SK-N-SH treated with all-trans-retinoic acid at 6 μM for 48 hours (cell line): ENCODE measurements at regions not wholly inside any gene's neighbourhood (a gene's known extent, or its start where the extent isn't known, plus 50 kb on each side); places are given as distances from the start of the nearest gene placed in this dataset.

Experiments used
- ATAC-seq: fragments of 200-7000 bp; cut with Tn5 transposase; 3 replicates; pipeline ENCODE4 v1.9.1; 2020; ENCODE audit warnings: mild to moderate bottlenecking, moderate library complexity
- BACH2 ChIP-seq: fragments of 250-450 bp; sonication (Bioruptor Pico); IDR thresholded peaks from 2 replicates; pipeline ENCODE4 v1.9.0; 2021; ENCODE audit warnings: mild to moderate bottlenecking, borderline replicate concordance
- CSRNP3 ChIP-seq: fragments of 250-450 bp; sonication (Bioruptor Pico); IDR thresholded peaks from 2 replicates; pipeline ENCODE4 v1.5.1; 2021; ENCODE audit warnings: mild to moderate bottlenecking, moderate library complexity
- ESRRG ChIP-seq: fragments of 250-450 bp; sonication (Bioruptor Pico); IDR thresholded peaks from 2 replicates; pipeline ENCODE4 v1.6.1; 2021; ENCODE audit warnings: mild to moderate bottlenecking
- GLIS3 ChIP-seq: fragments of 250-450 bp; sonication (Bioruptor Pico); IDR thresholded peaks from 2 replicates; pipeline ENCODE4 v1.5.0; 2020; ENCODE audit warnings: mild to moderate bottlenecking, moderate library complexity
- OSR1 ChIP-seq: fragments of 250-450 bp; sonication (Bioruptor Pico); IDR thresholded peaks from 2 replicates; pipeline ENCODE4 v1.8.0; 2022; ENCODE audit warnings: moderate library complexity, mild to moderate bottlenecking, inconsistent platforms
- POU6F1 ChIP-seq: fragments of 250-450 bp; sonication (Bioruptor Pico); IDR thresholded peaks from 2 replicates; pipeline ENCODE4 v1.8.0; 2021; ENCODE audit warnings: low read depth, mild to moderate bottlenecking, moderate library complexity, borderline replicate concordance
- PPARA ChIP-seq: fragments of 250-450 bp; sonication (Bioruptor Pico); IDR thresholded peaks from 2 replicates; pipeline ENCODE4 v1.5.0; 2020; ENCODE audit warnings: mild to moderate bottlenecking, borderline replicate concordance
- RARB ChIP-seq: fragments of 250-450 bp; sonication (Bioruptor Pico); IDR thresholded peaks from 2 replicates; pipeline ENCODE4 v1.8.0; 2021; ENCODE audit warnings: mild to moderate bottlenecking, moderate library complexity
- TOX ChIP-seq: fragments of 250-450 bp; sonication (Bioruptor Pico); IDR thresholded peaks from 2 replicates; pipeline ENCODE4 v1.8.0; 2021; ENCODE audit warnings: mild to moderate bottlenecking, moderate library complexity, borderline replicate concordance
- ZC3H10 ChIP-seq: fragments of 250-450 bp; sonication (Bioruptor Pico); IDR thresholded peaks from 2 replicates; pipeline ENCODE4 v1.5.1; 2021; ENCODE audit warnings: mild to moderate bottlenecking, moderate library complexity
- ZNF565 ChIP-seq: fragments of 450-650 bp; formaldehyde crosslinking; conservative IDR thresholded peaks from 2 replicates; pipeline ENCODE4 v1.5.0; 2020; ENCODE audit warnings: low read depth, mild to moderate bottlenecking, moderate library complexity
- ZNF70 ChIP-seq: fragments of 450-650 bp; formaldehyde crosslinking; IDR thresholded peaks from 2 replicates; pipeline ENCODE4 v1.5.0; 2020; ENCODE audit warnings: mild to moderate bottlenecking, moderate library complexity
- ZNF8 ChIP-seq: fragments of 450-650 bp; formaldehyde crosslinking; IDR thresholded peaks from 2 replicates; pipeline ENCODE4 v1.5.0; 2020; ENCODE audit warnings: mild to moderate bottlenecking, moderate library complexity
- TF ChIP-seq, protein P1 (sequence below): fragments of 250-450 bp; sonication (Bioruptor Pico); IDR thresholded peaks from 2 replicates; pipeline ENCODE4 v1.8.0; 2020; ENCODE audit warnings: mild to moderate bottlenecking, moderate library complexity, borderline replicate concordance
- TF ChIP-seq, protein P2 (sequence below): fragments of 250-450 bp; sonication (Bioruptor Pico); IDR thresholded peaks from 2 replicates; pipeline ENCODE4 v1.5.1; 2020; ENCODE audit warnings: low read depth, mild to moderate bottlenecking, moderate library complexity
- TF ChIP-seq, protein P3 (sequence below): fragments of 250-450 bp; sonication (Bioruptor Pico); IDR thresholded peaks from 2 replicates; pipeline ENCODE4 v1.5.0; 2020; ENCODE audit warnings: mild to moderate bottlenecking, moderate library complexity

DNA sequence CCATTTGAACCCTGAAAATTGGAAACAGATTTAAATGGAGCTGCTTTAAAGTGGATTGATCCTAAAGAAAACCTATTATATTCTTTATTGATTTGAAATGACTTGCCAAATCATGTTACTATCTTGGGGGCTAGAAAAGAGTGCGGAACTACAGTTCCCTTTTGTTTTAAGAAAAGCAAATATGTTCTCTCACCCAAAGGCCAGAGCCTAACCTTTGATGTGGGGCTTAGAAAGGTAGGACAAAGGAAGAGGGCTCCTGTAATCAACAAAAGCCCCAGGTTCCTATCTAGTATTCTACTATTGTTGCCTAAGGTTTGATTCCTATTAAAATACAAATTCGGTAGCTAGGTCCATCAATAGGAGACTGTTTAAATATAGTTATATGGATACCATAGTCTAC lies 100.8 kb upstream of the BEND6 start:
- no peak for TF ChIP-seq ZC3H10
- no peak for ATAC-seq

DNA sequence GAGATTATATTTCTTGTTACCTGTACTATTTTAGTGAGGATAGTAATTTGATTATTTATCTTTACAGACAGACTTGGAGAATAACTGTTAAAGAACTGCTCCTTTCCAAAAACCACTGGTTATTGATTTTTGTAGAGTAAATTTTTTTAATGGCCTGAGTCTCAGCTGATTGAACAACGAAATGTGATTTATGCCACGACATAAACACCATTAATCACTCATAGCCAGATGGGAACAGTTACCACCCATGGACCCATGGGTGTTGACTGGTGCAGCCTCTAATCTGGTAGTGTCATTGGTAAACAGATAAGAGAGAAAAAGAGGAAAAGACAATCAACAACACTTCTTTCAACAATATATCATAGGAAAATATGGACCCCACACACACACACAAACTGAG lies 101.4 kb upstream of the BEND6 start:
- no peak for TF ChIP-seq ZC3H10
- no peak for TF ChIP-seq TOX (CRISPR knock-in tag)
- TF ChIP-seq GLIS3, result no peak
- no peak for TF ChIP-seq ZNF70 (CRISPR knock-in tag)
- no peak for TF ChIP-seq OSR1 (CRISPR knock-in tag)
- TF ChIP-seq ZNF8 (CRISPR knock-in tag), result no peak
- TF ChIP-seq RARB (CRISPR knock-in tag), result no peak
- TF ChIP-seq, protein P1, sequence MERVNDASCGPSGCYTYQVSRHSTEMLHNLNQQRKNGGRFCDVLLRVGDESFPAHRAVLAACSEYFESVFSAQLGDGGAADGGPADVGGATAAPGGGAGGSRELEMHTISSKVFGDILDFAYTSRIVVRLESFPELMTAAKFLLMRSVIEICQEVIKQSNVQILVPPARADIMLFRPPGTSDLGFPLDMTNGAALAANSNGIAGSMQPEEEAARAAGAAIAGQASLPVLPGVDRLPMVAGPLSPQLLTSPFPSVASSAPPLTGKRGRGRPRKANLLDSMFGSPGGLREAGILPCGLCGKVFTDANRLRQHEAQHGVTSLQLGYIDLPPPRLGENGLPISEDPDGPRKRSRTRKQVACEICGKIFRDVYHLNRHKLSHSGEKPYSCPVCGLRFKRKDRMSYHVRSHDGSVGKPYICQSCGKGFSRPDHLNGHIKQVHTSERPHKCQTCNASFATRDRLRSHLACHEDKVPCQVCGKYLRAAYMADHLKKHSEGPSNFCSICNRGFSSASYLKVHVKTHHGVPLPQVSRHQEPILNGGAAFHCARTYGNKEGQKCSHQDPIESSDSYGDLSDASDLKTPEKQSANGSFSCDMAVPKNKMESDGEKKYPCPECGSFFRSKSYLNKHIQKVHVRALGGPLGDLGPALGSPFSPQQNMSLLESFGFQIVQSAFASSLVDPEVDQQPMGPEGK (CRISPR knock-in tag), result no peak
- TF ChIP-seq BACH2 (CRISPR knock-in tag), result no peak
- no peak for TF ChIP-seq PPARA (CRISPR knock-in tag)
- TF ChIP-seq POU6F1, result no peak
- no peak for TF ChIP-seq ESRRG
- no peak for TF ChIP-seq ZNF565 (CRISPR knock-in tag)
- no peak for ATAC-seq

DNA sequence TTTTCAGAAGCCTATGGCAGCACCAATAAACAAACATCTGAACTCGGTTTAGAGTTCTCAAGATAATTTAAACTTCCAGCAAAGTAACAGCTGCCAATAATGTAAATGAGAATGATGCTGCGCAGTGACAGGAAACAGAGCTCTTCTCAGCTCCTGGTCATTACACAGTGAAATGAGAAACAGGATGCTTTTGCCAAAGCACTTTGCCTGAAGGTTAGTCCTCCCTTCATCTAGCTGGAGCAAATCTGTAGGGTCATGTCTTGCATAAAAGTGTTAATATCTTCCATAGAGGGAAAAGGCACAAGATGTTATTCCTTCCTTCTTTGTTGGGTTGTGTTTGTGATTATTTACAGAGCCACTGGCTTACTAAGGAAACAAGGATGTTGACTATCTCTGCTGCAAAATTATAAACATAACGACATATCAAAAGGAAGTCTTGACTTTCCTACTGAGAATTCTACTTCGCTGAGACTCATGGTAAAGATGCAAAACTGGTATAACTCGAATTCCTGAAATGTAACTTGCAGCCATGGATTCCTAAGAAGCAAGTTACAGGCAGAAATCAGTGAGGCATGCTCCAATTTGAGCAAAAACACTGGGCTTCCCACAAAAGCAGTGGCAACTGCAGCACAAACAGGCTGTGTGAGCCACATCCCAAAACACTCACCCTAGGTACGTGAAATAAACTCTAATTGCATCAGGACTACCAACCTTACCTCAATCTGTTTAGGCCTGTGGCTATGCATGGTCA lies 102.5 kb upstream of the BEND6 start:
- TF ChIP-seq, protein P2, sequence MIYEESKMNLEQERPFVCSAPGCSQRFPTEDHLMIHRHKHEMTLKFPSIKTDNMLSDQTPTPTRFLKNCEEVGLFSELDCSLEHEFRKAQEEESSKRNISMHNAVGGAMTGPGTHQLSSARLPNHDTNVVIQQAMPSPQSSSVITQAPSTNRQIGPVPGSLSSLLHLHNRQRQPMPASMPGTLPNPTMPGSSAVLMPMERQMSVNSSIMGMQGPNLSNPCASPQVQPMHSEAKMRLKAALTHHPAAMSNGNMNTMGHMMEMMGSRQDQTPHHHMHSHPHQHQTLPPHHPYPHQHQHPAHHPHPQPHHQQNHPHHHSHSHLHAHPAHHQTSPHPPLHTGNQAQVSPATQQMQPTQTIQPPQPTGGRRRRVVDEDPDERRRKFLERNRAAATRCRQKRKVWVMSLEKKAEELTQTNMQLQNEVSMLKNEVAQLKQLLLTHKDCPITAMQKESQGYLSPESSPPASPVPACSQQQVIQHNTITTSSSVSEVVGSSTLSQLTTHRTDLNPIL (CRISPR knock-in tag), result no peak
- TF ChIP-seq RARB (CRISPR knock-in tag), result no peak
- TF ChIP-seq ZNF8 (CRISPR knock-in tag), result no peak
- no peak for TF ChIP-seq PPARA (CRISPR knock-in tag)
- TF ChIP-seq, protein P3, sequence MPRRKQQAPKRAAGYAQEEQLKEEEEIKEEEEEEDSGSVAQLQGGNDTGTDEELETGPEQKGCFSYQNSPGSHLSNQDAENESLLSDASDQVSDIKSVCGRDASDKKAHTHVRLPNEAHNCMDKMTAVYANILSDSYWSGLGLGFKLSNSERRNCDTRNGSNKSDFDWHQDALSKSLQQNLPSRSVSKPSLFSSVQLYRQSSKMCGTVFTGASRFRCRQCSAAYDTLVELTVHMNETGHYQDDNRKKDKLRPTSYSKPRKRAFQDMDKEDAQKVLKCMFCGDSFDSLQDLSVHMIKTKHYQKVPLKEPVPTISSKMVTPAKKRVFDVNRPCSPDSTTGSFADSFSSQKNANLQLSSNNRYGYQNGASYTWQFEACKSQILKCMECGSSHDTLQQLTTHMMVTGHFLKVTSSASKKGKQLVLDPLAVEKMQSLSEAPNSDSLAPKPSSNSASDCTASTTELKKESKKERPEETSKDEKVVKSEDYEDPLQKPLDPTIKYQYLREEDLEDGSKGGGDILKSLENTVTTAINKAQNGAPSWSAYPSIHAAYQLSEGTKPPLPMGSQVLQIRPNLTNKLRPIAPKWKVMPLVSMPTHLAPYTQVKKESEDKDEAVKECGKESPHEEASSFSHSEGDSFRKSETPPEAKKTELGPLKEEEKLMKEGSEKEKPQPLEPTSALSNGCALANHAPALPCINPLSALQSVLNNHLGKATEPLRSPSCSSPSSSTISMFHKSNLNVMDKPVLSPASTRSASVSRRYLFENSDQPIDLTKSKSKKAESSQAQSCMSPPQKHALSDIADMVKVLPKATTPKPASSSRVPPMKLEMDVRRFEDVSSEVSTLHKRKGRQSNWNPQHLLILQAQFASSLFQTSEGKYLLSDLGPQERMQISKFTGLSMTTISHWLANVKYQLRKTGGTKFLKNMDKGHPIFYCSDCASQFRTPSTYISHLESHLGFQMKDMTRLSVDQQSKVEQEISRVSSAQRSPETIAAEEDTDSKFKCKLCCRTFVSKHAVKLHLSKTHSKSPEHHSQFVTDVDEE (CRISPR knock-in tag), result no peak
- TF ChIP-seq ESRRG, result no peak
- no peak for TF ChIP-seq POU6F1
- TF ChIP-seq, protein P1 (CRISPR knock-in tag), result no peak
- no peak for TF ChIP-seq CSRNP3 (CRISPR knock-in tag)
- ATAC-seq, result peak; percentile 54
